ENCODE measurements at regions not wholly inside any gene's neighbourhood (a gene's known extent, or its start where the extent isn't known, plus 50 kb on each side); places are given as distances from the start of the nearest gene placed in this dataset.

DNA sequence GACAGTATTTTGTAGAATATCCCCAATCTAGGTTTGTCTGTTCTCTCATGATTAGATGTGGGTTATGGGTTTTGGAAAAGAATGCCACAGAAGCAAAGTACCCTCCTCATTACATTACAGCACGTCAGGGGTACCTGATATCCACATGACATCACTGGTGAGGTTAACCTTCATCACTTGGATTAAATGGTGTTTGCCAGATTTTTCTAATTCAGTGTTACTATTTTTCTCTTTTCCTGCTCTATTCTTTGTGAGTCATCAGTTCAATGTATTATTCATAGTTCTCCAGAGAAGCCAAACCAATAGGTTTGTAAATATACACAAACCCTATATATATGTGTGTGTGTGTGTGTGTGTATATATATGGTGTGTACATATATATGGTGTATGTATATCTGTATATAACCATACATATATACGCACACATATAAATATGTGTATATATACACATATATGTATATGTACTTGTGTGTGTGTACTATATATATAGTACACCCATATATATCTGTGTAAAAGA, 131.4 kb downstream of the LMNTD1 start:
- TF ChIP-seq, protein P1, sequence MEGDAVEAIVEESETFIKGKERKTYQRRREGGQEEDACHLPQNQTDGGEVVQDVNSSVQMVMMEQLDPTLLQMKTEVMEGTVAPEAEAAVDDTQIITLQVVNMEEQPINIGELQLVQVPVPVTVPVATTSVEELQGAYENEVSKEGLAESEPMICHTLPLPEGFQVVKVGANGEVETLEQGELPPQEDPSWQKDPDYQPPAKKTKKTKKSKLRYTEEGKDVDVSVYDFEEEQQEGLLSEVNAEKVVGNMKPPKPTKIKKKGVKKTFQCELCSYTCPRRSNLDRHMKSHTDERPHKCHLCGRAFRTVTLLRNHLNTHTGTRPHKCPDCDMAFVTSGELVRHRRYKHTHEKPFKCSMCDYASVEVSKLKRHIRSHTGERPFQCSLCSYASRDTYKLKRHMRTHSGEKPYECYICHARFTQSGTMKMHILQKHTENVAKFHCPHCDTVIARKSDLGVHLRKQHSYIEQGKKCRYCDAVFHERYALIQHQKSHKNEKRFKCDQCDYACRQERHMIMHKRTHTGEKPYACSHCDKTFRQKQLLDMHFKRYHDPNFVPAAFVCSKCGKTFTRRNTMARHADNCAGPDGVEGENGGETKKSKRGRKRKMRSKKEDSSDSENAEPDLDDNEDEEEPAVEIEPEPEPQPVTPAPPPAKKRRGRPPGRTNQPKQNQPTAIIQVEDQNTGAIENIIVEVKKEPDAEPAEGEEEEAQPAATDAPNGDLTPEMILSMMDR (IDR thresholded peaks at IDR 0.05; ENCODE audit: insufficient read depth, low read depth, low read length), result no peak
- TF ChIP-seq EZH2 (IDR thresholded peaks at IDR 0.05; ENCODE audit: insufficient read depth, low read length), result no peak
